Tibial nerve (tissue), 3 donors: ENCODE measurements at regions not wholly inside any gene's neighbourhood (a gene's known extent, or its start where the extent isn't known, plus 50 kb on each side); places are given as distances from the start of the nearest gene placed in this dataset.

Experiments used
- POLR2A ChIP-seq, 2 donors: fragments of 450-650 bp; IDR thresholded peaks; one replicate each; pipeline ENCODE4 v1.6.1; 2017; ENCODE audit warnings: antibody characterized with exemption in 2 of 2, mild to moderate bottlenecking in 2 of 2, moderate library complexity in 2 of 2
- TF ChIP-seq, protein P1 (sequence below), 5 experiments: fragments of 200-600 bp in 3 of 5; fragments of 450-650 bp in 2 of 5; sonication (generic) in 3 of 5; IDR thresholded peaks; one replicate each; pipeline ENCODE4 v1.5.1; 2016 to 2019; ENCODE audit warnings: antibody characterized with exemption in 5 of 5, mild to moderate bottlenecking in 3 of 5, moderate library complexity in 2 of 5

DNA sequence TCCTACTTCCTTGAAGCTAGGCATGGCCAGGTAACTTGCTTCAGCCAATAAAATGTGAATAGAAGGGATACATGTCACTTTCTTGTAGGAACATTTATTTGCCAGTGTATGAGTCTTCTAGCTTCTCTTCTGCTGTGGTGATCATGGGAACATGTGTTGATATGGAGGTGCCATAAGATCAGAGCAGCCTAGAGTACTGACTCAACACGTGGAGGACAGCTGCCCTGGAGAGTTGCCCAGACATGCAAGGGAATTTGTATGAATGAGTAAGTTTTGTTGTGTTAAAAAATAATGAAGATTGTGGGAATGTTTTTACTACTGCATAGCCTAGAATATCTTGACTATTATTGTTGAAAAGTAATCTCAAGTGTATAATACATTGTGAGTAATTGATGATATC lies 502.3 kb downstream of the NUF2 start:
- TF ChIP-seq, protein P1, sequence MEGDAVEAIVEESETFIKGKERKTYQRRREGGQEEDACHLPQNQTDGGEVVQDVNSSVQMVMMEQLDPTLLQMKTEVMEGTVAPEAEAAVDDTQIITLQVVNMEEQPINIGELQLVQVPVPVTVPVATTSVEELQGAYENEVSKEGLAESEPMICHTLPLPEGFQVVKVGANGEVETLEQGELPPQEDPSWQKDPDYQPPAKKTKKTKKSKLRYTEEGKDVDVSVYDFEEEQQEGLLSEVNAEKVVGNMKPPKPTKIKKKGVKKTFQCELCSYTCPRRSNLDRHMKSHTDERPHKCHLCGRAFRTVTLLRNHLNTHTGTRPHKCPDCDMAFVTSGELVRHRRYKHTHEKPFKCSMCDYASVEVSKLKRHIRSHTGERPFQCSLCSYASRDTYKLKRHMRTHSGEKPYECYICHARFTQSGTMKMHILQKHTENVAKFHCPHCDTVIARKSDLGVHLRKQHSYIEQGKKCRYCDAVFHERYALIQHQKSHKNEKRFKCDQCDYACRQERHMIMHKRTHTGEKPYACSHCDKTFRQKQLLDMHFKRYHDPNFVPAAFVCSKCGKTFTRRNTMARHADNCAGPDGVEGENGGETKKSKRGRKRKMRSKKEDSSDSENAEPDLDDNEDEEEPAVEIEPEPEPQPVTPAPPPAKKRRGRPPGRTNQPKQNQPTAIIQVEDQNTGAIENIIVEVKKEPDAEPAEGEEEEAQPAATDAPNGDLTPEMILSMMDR (IDR thresholded peaks at IDR 0.05) = no peak
- TF ChIP-seq POLR2A (IDR thresholded peaks at IDR 0.05) = no peak
